ENCODE measurements at regions not wholly inside any gene's neighbourhood (a gene's known extent, or its start where the extent isn't known, plus 50 kb on each side); places are given as distances from the start of the nearest gene placed in this dataset.
A peak's percentile ranks its signal among the peaks of the same experiment; 100 is the strongest.

DNA sequence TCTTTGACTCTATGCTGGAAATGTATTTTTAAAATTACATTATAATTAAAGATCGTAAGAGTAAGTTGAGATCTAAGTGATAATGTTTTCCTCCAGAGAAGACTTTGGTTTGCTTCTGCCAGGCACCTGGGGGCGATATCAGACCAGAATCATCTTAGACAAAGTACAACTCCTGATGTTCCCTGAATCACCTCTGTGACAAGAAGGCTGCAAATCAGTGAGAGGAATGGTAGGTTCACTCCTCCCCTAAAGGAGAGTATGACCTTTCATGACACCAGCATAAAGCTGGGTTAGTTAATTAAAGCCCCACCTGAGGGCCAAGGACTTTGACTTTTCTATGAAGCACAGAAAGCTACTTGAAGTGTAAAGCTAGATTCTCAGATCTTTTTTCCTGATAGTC is 114.4 kb upstream of the DTNA start:
- peak; percentile 26 for DNase-seq (ENCODE audit: low read depth)

DNA sequence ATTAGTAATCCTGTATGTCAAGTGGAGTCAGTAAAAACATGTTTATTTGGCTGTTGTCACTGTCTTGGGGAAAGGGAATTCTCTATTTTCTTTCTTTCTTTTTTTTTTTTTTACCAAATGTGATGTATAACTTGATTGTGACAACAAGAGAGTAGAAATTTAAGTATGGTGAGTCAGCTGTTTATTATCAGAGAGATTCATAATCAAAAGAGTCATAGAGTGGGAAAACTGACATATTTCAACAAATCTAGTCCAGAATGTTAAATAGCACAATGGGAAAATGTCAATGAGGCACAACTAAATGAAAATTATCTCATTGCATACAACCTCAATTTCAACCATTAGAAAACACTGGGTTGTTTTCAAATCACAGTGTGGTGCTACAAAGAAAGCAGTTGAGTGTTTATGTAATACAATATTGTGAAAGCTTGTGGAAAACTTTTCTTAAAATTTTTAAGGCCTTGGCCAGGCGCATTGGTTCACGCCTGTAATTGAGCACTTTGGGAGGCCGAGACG is 111.9 kb upstream of the DTNA start:
- DNase-seq (ENCODE audit: low read depth): no peak

DNA sequence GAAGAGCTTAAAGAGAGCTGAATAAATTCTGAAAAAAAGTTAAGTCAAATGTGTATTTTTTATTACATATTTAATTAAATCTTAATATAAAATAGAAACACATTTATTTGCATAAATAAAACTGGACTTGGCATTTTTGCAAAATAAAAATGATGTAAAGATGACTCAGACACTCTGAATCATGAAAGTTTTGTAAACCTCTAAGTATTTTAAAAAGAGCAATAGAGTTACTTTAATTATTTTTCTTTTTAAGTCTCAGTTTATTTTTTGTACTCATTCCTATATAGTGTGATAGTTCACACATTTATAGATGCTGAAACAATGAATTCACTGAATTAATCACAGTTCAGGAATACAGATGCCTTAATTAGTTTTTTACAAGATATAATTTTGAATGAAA is 109.9 kb upstream of the DTNA start:
- DNase-seq (ENCODE audit: low read depth): no peak

DNA sequence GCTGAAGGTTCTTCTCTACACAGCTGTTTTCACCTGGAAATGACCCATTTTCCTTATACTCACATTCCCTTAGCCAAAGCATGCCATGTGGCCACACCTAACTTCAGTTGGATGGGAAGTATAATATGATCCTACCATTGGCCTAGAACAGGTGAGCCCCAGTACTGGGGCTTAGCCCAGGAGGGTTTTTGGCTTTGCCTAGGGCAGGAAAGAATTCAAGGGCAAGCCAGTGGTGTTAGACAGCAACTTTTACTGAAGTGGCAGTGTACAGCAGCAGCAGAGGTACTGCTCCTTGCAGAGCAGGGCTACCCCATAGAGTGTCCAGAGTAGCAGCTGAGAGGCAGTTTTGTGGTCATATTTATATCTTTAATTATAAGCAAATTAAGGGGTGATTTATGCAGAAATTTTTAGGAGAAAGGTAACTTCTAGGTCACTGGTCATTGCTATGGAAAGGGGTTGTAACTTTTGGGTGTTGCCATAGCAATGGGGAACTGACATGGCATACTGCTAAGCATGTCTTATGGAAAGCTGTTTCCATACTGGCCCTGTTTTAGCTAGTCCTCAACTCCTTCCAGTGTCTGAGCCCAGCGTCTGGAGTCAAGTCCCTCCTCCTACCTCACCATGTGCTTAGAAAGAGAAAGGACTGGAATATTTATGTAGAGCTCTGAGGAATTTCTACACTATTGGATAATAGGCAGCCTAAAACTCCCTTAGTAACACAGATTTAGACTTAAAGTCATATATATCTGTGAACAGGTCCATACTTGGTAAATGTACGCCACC is 109.0 kb upstream of the DTNA start:
- no peak for DNase-seq (ENCODE audit: low read depth)

DNA sequence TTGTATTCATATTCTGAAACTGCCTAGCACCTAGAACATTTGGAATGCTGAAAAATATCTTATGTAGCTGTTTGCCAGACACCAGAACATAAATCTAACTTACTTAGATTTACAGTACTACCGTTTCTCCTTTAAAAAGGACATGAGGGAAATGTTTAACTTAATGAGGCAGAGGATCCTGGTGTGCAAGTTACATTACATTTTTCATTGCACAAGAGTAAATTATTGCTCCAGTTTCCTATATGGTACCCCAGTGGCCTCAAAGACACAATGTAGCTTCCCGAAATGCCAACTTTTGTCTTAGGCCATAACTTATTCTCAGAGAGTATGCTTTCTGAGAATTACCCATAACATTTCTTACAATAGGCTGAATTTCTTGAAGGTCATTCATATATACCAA is 105.5 kb upstream of the DTNA start:
- DNase-seq (ENCODE audit: low read depth): no peak

DNA sequence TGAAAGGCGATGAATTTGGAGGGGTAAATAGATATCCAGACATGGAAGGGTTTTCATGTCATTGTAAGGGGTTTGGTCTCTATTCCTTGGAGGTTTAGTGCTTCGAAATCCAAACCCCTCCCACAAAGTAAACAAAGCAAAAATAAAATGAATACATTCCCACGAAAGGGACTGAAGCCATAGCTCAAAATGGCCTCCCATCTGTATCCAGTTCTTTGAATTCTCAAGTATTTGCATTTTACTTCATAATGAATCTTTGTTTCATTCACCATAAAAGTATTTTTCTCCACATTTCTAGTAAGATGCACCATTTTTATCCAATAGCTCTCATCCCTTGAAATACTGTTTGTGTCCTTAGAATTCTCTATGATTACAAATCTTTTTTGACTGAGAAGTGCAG is 103.2 kb upstream of the DTNA start:
- DNase-seq (ENCODE audit: low read depth): no peak

DNA sequence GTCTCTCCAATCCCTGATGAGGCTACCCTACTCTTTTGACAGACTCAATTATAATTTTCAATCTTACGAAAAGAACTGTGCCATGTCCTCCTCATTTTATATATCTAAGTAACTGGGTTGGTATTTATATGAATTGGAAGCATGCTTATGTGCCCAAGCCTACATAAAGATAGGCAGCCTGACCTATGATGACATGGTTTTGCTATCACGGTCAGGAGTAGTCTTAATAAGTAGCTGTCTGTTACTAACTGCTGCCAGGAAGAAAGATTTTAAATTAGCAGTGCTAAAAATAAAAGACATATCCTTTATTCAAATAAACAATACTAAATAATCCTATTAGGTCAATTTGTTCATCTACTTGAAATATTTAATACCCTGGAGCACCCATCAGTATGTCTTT is 102.0 kb upstream of the DTNA start:
- no peak for DNase-seq (ENCODE audit: low read depth)

DNA sequence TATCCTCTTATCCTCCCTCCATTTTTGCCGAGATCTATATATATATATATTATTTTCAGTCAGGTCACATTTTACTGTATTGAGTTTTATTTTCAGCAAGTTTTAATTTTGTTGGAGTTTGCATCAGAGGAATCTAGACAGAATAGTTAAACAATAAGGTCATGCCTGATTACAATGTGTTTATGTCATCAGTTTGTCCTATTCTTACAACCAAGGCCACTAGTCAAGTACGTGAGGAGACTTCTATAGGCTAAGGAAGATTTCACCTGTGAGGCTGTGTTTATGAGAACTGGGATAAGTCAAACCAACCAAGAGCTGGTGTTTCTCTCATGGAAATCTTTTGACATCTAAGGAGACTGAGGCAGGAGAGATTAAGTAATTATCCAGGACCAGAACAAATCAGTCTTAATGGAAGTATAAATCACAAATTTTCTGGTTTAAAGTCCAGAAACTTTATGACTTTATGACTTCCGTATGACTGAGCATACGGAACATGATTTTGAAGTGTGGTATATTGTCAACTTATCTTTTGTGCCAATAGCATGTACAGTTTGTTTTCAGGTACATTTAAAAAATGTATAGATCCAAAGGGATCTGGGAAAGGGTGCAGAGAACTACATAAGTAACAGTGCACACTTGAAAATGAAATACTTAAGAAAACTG is 100.0 kb upstream of the DTNA start:
- DNase-seq (ENCODE audit: low read depth): no peak

DNA sequence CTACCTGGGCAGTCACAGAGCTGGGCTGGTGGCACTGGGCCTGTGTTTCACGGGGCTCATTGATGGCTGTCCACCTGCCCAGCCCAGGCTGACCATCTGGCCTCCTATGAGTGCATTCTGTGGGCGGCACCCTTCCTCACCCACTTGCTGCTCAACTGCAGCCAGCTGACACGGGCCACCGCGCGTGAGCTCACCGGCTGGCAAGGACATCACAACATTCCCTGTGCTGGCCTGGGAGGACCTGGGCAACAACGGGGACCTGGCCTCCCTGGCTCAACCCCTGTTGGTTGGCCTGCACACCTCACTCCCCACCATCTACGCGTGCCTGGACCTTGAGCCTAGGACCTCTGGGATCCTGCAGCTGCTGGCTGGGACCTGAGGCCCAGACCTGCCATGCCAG is 98.2 kb upstream of the DTNA start:
- no peak for DNase-seq (ENCODE audit: low read depth)

DNA sequence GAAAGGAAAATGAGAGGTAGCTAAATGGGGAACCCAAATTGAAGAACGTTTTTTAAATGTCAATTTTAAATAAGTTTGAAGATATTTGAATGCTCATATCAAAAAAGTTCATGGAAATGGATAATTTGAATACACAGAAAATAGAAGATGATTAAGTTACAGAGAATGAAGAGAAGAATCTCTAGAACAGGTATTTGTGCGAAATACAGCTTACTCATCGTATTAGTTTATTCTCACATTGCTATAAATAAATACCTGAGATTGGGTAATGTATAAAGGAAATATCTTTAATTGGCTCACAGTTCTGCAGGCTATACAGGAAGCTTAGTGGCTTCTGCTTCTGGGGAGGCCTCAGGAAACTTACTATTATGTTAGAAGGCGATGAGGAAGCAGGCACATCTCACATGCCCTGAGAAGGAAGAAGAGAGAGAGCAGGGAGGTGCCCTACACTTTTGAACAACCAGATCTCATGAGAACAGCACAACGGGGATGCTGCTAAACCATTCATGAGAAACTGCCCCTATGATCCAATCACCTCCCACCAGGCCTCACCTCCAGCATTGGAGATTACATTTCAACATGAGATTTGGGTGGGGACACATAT is 89.7 kb upstream of the DTNA start:
- DNase-seq (ENCODE audit: low read depth): no peak

DNA sequence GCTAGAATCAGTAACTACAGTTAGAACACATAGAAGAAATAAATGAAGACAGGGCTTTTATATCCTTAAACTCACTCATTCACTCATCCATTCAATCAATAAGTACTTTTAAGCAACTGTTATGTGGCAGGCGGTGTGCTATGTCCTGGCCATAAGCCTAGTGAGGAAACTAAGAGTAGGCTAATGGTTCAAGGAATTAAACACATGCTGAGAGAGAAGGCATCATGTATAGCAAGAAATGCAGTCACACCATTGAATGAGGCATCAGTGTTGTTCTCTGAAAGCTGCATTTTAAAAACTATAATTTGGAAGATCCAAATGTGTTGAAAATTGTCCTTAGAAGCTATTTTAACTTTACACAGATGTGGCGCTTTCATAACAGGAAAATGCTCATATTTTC is 86.5 kb upstream of the DTNA start:
- no peak for DNase-seq (ENCODE audit: low read depth)

DNA sequence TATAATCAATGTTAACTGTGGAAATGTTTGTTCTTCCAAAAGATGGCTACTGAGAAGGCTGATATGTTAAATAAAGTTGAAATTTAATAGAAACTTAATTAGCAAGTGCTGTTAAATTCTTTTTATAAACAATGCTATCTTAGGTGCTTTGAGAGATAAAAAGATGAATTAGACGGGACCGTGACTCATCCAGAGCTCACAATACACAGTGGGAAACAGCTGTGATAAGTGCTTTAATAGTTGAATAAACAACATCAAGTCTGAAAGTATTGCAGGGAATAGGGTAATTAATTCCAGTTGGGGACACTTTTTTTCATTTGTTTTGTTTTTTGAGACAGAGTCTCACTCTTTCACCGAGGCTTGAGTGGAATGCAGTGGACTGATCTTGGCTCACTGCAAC is 85.5 kb upstream of the DTNA start:
- no peak for DNase-seq (ENCODE audit: low read depth)

DNA sequence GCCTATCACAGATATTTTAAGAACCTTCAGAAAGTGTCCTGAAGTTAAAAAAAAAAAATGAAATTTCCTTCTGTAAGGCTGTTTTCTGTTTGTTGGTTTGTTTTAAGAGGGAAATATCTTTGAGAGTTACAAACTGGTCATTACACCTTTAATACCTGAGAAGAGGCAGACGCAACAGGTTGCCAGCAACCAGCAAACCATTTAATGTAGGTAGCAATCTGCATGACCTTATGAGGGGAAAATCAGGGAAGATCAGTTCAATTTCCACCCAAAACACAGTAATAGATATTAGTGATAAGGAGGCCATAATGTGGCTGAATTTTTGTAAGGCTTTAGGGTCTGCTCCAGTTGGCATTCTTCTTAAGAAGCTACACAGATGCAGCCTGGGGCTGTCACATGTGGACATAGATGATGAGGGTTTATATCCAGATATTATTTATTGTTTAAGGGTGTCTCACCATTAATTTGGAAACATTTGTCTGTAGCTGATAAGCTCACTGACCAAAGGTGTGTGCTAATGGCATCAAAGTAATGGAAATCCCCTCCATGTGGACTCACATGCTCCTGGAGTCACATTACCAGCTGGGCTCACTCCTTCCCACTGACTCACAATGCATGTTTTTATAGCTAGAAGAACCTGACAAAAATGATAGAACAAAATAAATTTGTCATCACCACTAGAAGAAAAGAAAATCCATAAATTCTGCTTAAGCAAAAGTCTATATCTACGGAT is 83.5 kb upstream of the DTNA start:
- no peak for DNase-seq (ENCODE audit: low read depth)

DNA sequence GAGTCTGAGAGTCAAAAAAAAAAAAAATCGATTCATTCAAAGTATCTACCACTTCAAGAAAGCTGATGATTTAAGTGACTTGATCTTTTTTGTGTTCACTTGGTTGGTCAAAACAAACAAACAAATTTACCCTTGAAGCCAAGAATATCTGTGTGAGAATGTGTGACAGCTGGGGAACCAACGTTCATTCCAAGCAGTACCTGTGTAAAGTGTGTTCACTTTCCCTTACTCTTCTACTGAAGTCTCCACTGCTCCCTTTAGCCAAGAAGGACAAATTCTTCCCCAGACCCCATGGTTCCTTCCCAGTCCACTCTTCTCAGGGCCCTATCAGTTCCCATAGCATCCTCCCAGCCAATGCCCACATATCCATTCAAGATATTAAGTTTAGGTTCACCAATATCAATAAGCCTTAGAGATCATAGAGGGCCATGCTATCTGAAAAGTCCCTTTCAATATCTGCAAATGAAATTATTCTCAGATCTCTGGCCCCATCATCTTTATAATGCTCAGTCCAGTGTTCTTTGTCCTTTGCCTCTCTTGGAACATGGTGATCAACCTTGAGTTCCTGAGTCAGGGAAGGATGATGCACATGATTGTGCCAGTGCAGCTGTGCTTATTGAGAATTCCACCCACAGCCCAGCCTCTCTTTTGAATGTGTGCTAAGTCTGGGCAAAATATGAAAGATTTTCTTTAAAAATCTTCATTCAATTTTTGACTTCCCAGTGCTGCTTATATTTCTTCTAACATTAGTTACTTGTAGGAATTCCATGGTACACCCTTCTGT is 82.8 kb upstream of the DTNA start:
- DNase-seq (ENCODE audit: low read depth): no peak

DNA sequence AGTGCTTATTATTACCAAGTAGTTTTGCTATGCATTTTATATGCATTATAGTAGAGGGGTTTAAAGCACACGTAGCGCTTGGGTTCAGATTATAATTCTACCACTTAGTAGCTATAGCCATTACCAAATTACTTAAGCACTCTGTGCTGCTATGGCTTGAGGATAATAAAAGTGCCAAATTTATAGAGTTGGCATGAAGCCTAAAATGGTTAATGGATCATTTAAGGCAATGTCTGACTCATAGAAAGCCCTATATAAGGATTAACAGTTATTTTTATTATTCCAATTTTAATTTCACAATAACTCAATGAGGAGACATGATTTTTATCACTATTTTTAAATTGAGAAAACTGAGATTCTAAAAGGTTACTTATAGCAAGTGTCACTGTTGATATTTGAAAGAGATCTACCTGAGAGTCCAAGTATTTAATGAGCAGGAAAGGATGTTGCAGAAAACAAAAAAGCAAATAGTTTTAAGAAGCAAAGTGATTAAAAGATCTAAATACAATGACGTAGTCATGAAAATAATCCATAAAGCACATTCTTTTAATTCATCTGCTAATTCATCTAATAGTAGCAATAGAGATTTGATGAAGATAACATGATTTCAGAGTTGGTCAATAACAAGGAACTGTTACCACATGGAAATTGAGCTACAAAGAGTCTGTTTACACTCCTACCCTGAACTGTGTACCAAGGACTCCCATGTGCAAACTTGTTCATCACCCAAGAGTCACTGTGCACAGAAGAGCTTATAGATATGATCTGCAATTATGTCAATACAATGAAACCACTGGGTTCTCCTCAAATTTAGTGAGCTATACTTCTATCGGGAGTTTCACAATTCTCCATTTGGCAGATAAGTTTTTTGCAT is 78.8 kb upstream of the DTNA start:
- DNase-seq (ENCODE audit: low read depth): no peak

DNA sequence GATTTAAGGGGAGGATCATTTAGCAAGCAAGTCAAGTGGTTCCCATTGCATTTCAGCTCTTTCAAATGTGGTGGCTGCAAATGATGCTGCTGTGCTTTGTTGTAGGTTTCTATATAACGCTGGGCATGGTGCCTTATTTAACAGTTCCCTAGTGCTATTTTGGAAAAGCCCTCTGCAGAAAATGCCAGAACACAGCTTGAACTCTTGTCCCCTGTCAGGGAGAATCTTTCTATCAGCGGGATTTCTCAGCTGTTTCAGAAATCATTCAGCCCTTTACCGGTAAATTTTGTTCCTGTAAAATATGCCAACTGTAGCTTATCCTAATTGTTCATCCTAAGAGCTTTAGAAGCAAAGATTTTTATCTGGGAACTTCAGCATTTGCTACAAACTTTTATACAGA is 77.8 kb upstream of the DTNA start:
- no peak for DNase-seq (ENCODE audit: low read depth)

DNA sequence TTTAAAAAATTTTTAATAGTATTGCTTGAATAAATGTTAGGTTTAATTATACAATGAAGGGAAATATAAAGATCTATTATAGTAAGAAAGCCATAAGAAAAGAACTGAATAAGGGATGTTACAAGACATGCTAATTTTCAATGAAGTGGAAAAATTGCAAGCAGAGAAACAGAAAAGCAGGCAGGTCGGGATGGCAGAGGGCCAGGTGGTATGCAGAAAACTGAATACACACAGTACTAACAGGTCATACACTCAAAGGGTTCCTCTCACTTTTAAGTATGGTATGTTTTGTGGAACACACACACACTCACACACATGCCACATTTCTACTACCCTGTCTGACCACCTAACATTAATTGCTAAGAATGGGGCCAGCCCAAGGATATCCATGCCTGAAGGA is 76.7 kb upstream of the DTNA start:
- DNase-seq (ENCODE audit: low read depth): no peak

DNA sequence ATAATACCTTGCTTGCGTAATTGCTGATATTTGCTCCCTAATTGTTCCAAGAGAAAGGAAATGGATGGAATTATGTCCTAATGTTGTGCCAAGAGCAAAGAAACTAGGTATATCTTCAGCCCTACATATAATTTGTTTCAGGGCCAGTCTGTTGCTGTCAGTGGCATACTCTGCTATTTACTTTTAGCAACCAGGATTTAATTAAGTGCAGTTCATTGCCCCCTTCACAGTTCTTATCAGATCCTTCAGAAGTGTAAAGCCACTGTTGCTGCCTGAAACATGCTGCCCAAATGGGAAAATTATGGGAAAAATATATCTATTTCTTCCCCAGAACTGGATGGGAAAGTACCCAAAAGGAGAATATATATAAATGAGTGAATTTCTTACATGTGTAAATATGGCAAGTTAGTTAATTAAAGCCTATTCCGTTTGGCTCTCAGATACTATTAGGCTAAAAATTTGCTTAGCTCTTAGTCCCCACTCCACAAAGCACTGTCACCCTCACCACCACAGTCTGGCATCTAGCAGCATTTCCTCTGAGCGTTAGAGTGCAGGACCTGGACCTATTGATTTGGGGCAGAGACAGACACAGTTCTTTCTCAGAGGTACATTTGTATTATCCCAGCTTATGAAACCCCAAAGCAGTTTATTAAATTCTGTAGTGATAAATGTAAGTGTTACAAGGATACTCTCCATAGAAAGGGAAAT is 72.8 kb upstream of the DTNA start:
- DNase-seq (ENCODE audit: low read depth): no peak

DNA sequence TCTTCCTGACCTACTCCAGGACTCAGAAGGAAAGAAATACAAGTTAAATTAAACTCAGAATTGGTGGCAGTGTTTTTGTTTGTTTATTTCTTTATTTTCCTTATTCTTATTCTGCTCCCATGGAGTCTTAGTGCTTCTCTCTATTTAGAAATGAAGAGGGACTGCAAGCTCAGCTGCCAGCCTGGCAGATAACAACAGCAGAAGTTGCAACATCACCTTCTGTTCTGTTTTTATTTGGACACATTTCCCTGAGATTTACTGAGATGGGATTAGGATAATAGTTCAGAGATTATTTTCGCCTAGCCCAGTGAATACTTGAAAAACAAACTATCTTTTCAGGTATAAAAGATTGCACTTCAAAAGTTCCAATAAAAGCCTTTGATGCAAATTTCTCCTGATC is 70.4 kb upstream of the DTNA start:
- no peak for DNase-seq (ENCODE audit: low read depth)

DNA sequence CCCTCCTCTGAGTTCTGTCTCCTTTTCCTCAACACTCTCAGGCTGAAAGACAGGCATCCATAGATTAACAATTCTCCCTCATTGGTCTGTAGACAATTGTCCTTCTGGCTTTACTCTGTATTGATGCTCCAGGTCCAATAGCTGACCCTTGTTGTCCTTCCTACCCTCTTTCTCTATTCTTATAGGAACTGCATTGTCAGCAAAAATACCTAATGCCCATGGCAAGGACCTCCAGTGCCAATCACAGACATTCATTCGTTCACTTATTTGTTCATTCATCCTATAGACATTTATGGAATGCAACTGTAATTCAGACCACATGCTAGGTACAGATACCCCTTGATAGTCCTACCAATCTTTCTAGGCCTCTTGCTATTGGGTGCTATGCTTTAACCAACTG is 69.8 kb upstream of the DTNA start:
- no peak for DNase-seq (ENCODE audit: low read depth)

All from fibroblast of the conjunctiva (primary cell).